Posterior vena cava (tissue), 2 donors: ENCODE measurements at regions not wholly inside any gene's neighbourhood (a gene's known extent, or its start where the extent isn't known, plus 50 kb on each side); places are given as distances from the start of the nearest gene placed in this dataset.
"Not testable (repeated sequence)": the region's sequence is repeated elsewhere in the genome, so short reads cannot be mapped to it uniquely, and the experiment has no call there.

Experiments used
- DNase-seq: peaks from one replicate; pipeline ENCODE4 v3.0.0-alpha.2; 2020; ENCODE audit warnings: low spot score
- intact Hi-C, 2 donors: fragments of 100-400 bp; cut with DNase I; formaldehyde crosslinking; loops; one replicate each; pipeline versions ENCODE4 v1.14.1 to v1.14.2; 2022 to 2023
- donor health status: DM: yes; HTN: yes; CAD: no.
- donor health status: DM: yes; HTN: yes; CAD: no.

- intact Hi-C loops, result no loop called here
- no peak for DNase-seq
These were observed 229.6 kb downstream of the OPA1 start for GRCh38 chr3:193822492-193823212.

- DNase-seq, intact Hi-C loops: not testable (repeated sequence)
These were observed 230.2 kb downstream of the OPA1 start for GRCh38 chr3:193823213-193823605.

- no peak for DNase-seq
- intact Hi-C loops, result no loop called here
These were observed 231.4 kb downstream of the OPA1 start for GRCh38 chr3:193824365-193824764.

- DNase-seq, result no peak
- intact Hi-C loops, result no loop called here
These were observed 232.6 kb downstream of the OPA1 start for GRCh38 chr3:193825617-193826016.

- no peak for DNase-seq
- intact Hi-C loops, result no loop called here
These were observed 233.3 kb downstream of the OPA1 start for GRCh38 chr3:193826159-193826795.

- intact Hi-C loops, result no loop called here
- DNase-seq, result no peak
These were observed 234.1 kb downstream of the OPA1 start for GRCh38 chr3:193827040-193827669.

- intact Hi-C loops, result no loop called here
- DNase-seq, result no peak
These were observed 234.9 kb downstream of the OPA1 start for GRCh38 chr3:193827871-193828270.

- intact Hi-C loops, result no loop called here
These were observed 235.5 kb downstream of the OPA1 start for GRCh38 chr3:193828477-193828876.

GRCh38 chr3:193829781-193830180 is 236.8 kb downstream of the OPA1 start:
- intact Hi-C loops, result no loop called here
- DNase-seq, result no peak

More at GRCh38 chr3:193828477-193828876, 235.5 kb downstream of the OPA1 start:
- no peak for DNase-seq

GRCh38 chr3:193830791-193831191 is 237.8 kb downstream of the OPA1 start:
- no peak for DNase-seq
- intact Hi-C loops, result no loop called here

GRCh38 chr3:193831495-193832455 is 238.8 kb downstream of the OPA1 start:
- no peak for DNase-seq
- intact Hi-C loops, result no loop called here

GRCh38 chr3:193832833-193833413 is 239.9 kb downstream of the OPA1 start:
- no peak for DNase-seq
- intact Hi-C loops, result no loop called here

GRCh38 chr3:193833592-193833991 is 240.6 kb downstream of the OPA1 start:
- no peak for DNase-seq
- intact Hi-C loops, result no loop called here

GRCh38 chr3:193835414-193835813 is 242.4 kb downstream of the OPA1 start:
- DNase-seq, result no peak
- intact Hi-C loops, result no loop called here

GRCh38 chr3:193836511-193836910 is 243.5 kb downstream of the OPA1 start:
- intact Hi-C loops, result no loop called here
- no peak for DNase-seq

GRCh38 chr3:193836918-193837317 is 243.9 kb downstream of the OPA1 start:
- no peak for DNase-seq
- intact Hi-C loops, result no loop called here

GRCh38 chr3:193837347-193837827 is 244.4 kb downstream of the OPA1 start:
- intact Hi-C loops, result no loop called here

GRCh38 chr3:193840111-193840641 is 247.2 kb downstream of the OPA1 start:
- DNase-seq, result no peak
- intact Hi-C loops, result no loop called here

More at GRCh38 chr3:193837347-193837827, 244.4 kb downstream of the OPA1 start:
- DNase-seq, result no peak

- DNase-seq, result no peak
- intact Hi-C loops, result no loop called here
These were observed 248.6 kb downstream of the OPA1 start for GRCh38 chr3:193841581-193841980.
